HepG2 (cell line): ENCODE measurements at regions not wholly inside any gene's neighbourhood (a gene's known extent, or its start where the extent isn't known, plus 50 kb on each side); places are given as distances from the start of the nearest gene placed in this dataset.

Experiments
- ATRX ChIP-seq: sonication (generic); formaldehyde crosslinking; IDR thresholded peaks from 2 replicates; pipeline ENCODE4 v1.4.0; 2020; ENCODE audit warnings: missing genetic modification reagents, borderline replicate concordance
- CBX2 ChIP-seq, 2 experiments: fragments of 200-600 bp in 1 of 2; sonication (generic); formaldehyde crosslinking in 1 of 2; IDR thresholded peaks; 2 replicates each; pipeline versions ENCODE4 v1.7.0 to v1.8.1; 2018 to 2022; ENCODE audit warnings: low read depth in 2 of 2, low read length in 1 of 2, mild to moderate bottlenecking in 1 of 2, missing genetic modification reagents in 1 of 2
- PAX8 ChIP-seq: sonication (generic); formaldehyde crosslinking; IDR thresholded peaks from 2 replicates; pipeline ENCODE4 v1.8.0; 2022; ENCODE audit warnings: mild to moderate bottlenecking, missing genetic modification reagents, borderline replicate concordance
- ZNF34 ChIP-seq: sonication (generic); formaldehyde crosslinking; IDR thresholded peaks from 2 replicates; pipeline ENCODE4 v1.4.0; 2020; ENCODE audit warnings: mild to moderate bottlenecking, missing genetic modification reagents, borderline replicate concordance
- ZNF367 ChIP-seq: sonication (generic); formaldehyde crosslinking; IDR thresholded peaks from 2 replicates; pipeline ENCODE4 v1.4.0; 2020; ENCODE audit warnings: missing genetic modification reagents, borderline replicate concordance
- ZNF441 ChIP-seq: sonication (generic); formaldehyde crosslinking; IDR thresholded peaks from 2 replicates; pipeline ENCODE4 v1.7.0; 2021; ENCODE audit warnings: missing genetic modification reagents, borderline replicate concordance
- ZNF510 ChIP-seq: sonication (generic); formaldehyde crosslinking; IDR thresholded peaks from 2 replicates; pipeline ENCODE4 v1.4.0; 2020; ENCODE audit warnings: low read depth, mild to moderate bottlenecking, missing genetic modification reagents
- ZNF567 ChIP-seq: sonication (generic); formaldehyde crosslinking; IDR thresholded peaks from 2 replicates; pipeline ENCODE4 v1.8.1; 2023; ENCODE audit warnings: mild to moderate bottlenecking, missing genetic modification reagents, borderline replicate concordance
- ZNF678 ChIP-seq: sonication (generic); formaldehyde crosslinking; IDR thresholded peaks from 2 replicates; pipeline ENCODE4 v1.4.0; 2020; ENCODE audit warnings: mild to moderate bottlenecking, missing genetic modification reagents
- ZNF768 ChIP-seq: sonication (generic); formaldehyde crosslinking; IDR thresholded peaks from 2 replicates; pipeline ENCODE4 v1.4.0; 2020; ENCODE audit warnings: missing genetic modification reagents
- TF ChIP-seq, protein P1 (sequence below): sonication (generic); formaldehyde crosslinking; IDR thresholded peaks from 2 replicates; pipeline ENCODE4 v1.4.0; 2020; ENCODE audit warnings: mild to moderate bottlenecking, missing genetic modification reagents
- TF ChIP-seq, protein P2 (sequence below): sonication (generic); formaldehyde crosslinking; IDR thresholded peaks from 2 replicates; pipeline ENCODE4 v1.4.0; 2020; ENCODE audit warnings: mild to moderate bottlenecking, low read depth, missing genetic modification reagents

DNA sequence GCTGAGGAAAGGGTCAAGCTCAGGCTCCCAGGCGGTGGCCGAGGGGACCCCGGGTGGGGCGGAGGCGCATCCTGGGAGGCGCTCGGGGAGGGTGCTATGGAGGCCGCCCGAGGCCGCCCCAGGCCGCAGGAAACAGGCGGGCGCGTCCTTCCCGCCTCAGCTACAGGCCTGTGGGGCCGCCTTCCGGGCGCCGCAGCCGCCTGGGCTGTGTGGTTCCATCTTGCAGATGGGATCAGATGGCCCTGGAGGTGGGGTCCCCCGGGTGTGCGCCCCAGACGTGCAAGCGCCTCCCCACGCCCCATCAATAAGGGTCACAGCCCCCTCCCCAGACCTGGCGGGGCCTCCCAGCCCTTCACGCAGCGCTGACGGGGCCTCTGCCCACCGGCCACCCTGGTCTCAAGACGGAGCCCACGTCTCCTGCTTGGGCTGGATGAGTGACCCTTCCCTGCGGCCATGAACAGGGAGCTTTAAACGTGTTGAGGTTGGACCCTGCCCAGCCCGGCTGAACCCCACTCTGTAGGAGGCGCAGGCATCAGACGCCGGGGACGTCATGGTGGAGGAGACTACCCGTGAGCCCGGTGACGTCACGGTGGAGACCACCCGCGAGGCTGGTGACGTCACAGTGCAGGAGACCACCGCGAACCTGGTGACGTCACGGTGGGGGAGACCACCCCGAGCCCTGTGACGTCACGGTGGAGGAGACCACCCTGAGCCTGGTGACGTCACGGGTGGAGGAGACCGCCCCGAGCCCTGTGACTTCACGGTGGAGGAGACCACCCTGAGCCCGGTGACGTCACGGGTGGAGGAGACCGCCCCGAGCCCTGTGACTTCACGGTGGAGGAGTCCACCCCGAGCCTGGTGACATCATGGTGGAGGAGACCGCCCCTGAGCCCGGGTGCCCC is 267.0 kb downstream of the DLL1 start (continued):
- TF ChIP-seq, protein P1, sequence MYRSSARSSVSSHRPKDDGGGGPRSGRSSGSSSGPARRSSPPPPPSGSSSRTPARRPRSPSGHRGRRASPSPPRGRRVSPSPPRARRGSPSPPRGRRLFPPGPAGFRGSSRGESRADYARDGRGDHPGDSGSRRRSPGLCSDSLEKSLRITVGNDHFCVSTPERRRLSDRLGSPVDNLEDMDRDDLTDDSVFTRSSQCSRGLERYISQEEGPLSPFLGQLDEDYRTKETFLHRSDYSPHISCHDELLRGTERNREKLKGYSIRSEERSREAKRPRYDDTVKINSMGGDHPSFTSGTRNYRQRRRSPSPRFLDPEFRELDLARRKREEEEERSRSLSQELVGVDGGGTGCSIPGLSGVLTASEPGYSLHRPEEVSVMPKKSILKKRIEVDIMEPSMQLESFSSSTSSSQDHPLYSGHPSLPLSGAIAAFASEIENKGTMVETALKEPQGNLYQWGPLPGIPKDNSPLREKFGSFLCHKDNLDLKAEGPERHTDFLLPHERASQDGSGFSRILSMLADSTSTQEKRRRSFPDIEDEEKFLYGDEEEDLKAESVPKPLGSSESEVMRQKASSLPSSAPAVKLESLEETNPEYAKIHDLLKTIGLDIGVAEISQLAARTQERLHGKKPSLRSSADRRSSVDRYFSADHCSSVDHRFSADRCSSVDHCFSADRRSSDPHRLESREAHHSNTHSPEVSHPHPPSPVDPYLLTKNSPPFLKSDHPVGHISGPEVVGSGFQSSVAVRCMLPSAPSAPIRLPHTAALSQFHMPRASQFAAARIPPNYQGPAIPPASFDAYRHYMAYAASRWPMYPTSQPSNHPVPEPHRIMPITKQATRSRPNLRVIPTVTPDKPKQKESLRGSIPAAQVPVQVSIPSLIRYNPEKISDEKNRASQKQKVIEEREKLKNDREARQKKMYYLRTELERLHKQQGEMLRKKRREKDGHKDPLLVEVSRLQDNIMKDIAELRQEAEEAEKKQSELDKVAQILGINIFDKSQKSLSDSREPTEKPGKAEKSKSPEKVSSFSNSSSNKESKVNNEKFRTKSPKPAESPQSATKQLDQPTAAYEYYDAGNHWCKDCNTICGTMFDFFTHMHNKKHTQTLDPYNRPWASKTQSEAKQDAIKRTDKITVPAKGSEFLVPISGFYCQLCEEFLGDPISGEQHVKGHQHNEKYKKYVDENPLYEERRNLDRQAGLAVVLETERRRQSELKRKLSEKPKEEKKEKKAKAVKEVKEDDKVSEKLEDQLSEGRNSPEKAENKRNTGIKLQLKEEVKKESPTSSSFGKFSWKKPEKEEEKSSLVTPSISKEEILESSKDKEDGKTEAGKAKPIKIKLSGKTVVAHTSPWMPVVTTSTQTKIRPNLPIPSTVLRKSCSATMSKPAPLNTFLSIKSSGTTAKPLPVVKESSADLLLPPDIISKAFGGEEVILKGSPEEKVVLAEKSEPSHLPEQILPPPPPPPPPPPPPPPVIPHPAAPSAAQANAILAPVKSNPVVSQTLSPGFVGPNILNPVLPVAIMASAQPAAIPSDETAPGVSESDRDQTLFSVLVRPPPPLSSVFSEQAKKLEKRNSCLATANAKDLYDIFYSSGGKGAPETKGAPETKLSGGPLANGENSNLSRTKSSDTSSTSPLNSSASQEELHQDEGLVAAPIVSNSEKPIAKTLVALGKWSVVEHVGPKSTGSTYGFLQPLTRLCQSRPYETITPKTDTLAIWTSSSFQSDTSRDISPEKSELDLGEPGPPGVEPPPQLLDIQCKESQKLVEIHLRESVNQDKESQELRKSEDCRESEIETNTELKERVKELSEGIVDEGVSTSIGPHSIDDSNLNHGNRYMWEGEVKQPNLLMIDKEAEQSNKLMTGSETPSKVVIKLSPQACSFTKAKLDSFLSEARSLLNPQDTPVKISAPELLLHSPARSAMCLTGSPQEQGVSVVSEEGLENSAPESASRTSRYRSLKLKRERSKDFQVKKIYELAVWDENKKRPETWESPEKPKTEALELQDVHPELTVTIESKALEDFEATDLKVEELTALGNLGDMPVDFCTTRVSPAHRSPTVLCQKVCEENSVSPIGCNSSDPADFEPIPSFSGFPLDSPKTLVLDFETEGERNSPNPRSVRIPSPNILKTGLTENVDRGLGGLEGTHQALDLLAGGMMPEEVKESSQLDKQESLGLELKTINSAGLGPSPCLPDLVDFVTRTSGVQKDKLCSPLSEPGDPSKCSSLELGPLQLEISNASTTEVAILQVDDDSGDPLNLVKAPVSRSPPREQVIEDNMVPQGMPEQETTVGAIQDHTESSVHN, result no peak
- TF ChIP-seq ZNF367 (CRISPR knock-in tag), result no peak
- peak; percentile 2; the same call in 1 of the 2 replicates for TF ChIP-seq ZNF768 (CRISPR knock-in tag)
- no peak for TF ChIP-seq ZNF510
- no peak for TF ChIP-seq ZNF567 (CRISPR knock-in tag)
- no peak for TF ChIP-seq ZNF441 (CRISPR knock-in tag)
- no peak for TF ChIP-seq PAX8 (CRISPR knock-in tag)
- TF ChIP-seq, protein P2, sequence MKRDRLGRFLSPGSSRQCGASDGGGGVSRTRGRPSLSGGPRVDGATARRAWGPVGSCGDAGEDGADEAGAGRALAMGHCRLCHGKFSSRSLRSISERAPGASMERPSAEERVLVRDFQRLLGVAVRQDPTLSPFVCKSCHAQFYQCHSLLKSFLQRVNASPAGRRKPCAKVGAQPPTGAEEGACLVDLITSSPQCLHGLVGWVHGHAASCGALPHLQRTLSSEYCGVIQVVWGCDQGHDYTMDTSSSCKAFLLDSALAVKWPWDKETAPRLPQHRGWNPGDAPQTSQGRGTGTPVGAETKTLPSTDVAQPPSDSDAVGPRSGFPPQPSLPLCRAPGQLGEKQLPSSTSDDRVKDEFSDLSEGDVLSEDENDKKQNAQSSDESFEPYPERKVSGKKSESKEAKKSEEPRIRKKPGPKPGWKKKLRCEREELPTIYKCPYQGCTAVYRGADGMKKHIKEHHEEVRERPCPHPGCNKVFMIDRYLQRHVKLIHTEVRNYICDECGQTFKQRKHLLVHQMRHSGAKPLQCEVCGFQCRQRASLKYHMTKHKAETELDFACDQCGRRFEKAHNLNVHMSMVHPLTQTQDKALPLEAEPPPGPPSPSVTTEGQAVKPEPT, result no peak
- no peak for TF ChIP-seq ZNF678
- TF ChIP-seq ATRX (CRISPR knock-in tag), result no peak
- TF ChIP-seq ZNF34, result no peak
- no peak for TF ChIP-seq CBX2 (IDR thresholded peaks at IDR 0.05; ENCODE audit: low read depth, low read length)
- TF ChIP-seq CBX2 (CRISPR knock-in tag; IDR thresholded peaks at IDR 0.05; ENCODE audit: low read depth), result no peak
